K562 (cell line): ENCODE measurements at regions not wholly inside any gene's neighbourhood (a gene's known extent, or its start where the extent isn't known, plus 50 kb on each side); places are given as distances from the start of the nearest gene placed in this dataset.

Experiments
- ATAC-seq: fragments of 200-7000 bp; cut with Tn5 transposase; 3 replicates; pipeline ENCODE4 v1.9.1; 2020; ENCODE audit warnings: moderate library complexity
- BruUV-seq: library from RNA; stranded (reverse); fragments of 400-500 nt; replicated peaks from 2 replicates; lab custom pipeline; 2021; lab: Mats Ljungman, UMichigan
- CTCF ChIA-PET: fragments of 300-600 bp; formaldehyde crosslinking; extraction: SDS; loops from one replicate; lab custom pipeline; 2021; ENCODE audit warnings: low intra/inter-chr PET ratio; lab: Yijun Ruan, JAX
- POLR2A ChIA-PET: fragments of 300-600, 350-650 bp; sonication (Branson Sonifier 250); formaldehyde crosslinking; extraction: SDS; loops from one replicate; lab custom pipeline; 2021; ENCODE audit warnings: antibody characterized with exemption, inconsistent platforms; lab: Yijun Ruan, JAX
- DNase-seq, 4 experiments: peaks; one replicate each; pipeline versions ENCODE4 v3.0.0 to v3.0.0-alpha.2; 2011 to 2018; ENCODE audit warnings: low spot score in 3 of 4, mixed read lengths in 3 of 4; ENCODE audit errors: extremely low read depth in 1 of 4
- FAIRE-seq: peaks from 2 replicates; lab custom pipeline; 2011; peaks lifted over from hg19 to GRCh38; lab: Jason Lieb, UNC
- H2AFZ ChIP-seq: 2 replicates; pipeline ENCODE4 v1.6.0; 2011; ENCODE audit warnings: low read depth, low read length, control low read depth, inconsistent platforms
- H3K27ac ChIP-seq: fragments of 200-600 bp; 3 replicates; pipeline ENCODE4 v1.8.0; 2011; ENCODE audit warnings: low read depth, mild to moderate bottlenecking, control low read depth, inconsistent platforms, low read length, moderate library complexity, mixed read lengths; ENCODE audit errors: extremely low read depth
- H3K27me3 ChIP-seq, 2 experiments: fragments of 300-600 bp in 1 of 2; 2 replicates in 1 of 2; 3 replicates in 1 of 2; pipeline versions ENCODE4 v1.6.0 to v1.8.0; 2011; ENCODE audit warnings: inconsistent platforms in 2 of 2, low read length in 2 of 2, mild to moderate bottlenecking in 1 of 2, mixed read lengths in 1 of 2, moderate library complexity in 1 of 2; ENCODE audit not compliant: control insufficient read depth in 2 of 2, insufficient read depth in 2 of 2
- H3K36me3 ChIP-seq: fragments of 300-600 bp; 3 replicates; pipeline ENCODE4 v1.8.0; 2011; ENCODE audit warnings: mild to moderate bottlenecking, low read length, inconsistent platforms; ENCODE audit not compliant: control insufficient read depth, insufficient read depth
- H3K4me1 ChIP-seq, 2 experiments: fragments of 200-600 bp in 1 of 2; replicated peaks in 1 of 2; 2 replicates in 1 of 2; 3 replicates in 1 of 2; pipeline versions ENCODE4 v1.5.1 to v1.8.0; 2011; ENCODE audit warnings: inconsistent platforms in 2 of 2, low read length in 2 of 2, mild to moderate bottlenecking in 1 of 2, mixed read lengths in 1 of 2, moderate library complexity in 1 of 2; ENCODE audit not compliant: control insufficient read depth in 2 of 2, insufficient read depth in 2 of 2
- H3K4me2 ChIP-seq: 2 replicates; pipeline ENCODE4 v1.6.1; 2011; ENCODE audit warnings: low read length, control low read depth, inconsistent platforms, mixed read lengths; ENCODE audit not compliant: insufficient read depth
- H3K4me3 ChIP-seq: fragments of 200-600 bp; sonication (generic), shearing (Covaris generic); 2 replicates; pipeline ENCODE4 v1.5.1; 2016; ENCODE audit warnings: control low read depth, inconsistent platforms
- H3K79me2 ChIP-seq: fragments of 200-600 bp; 3 replicates; pipeline ENCODE4 v1.8.0; 2011; ENCODE audit warnings: low read length, inconsistent platforms; ENCODE audit not compliant: control insufficient read depth, insufficient read depth
- H3K9ac ChIP-seq, 2 experiments: 2 replicates each; pipeline versions ENCODE4 v1.6.0 to v1.6.1; 2011; ENCODE audit warnings: low read depth in 2 of 2, low read length in 2 of 2, control low read depth in 1 of 2, inconsistent platforms in 1 of 2, mild to moderate bottlenecking in 1 of 2, mixed read lengths in 1 of 2; ENCODE audit not compliant: insufficient read depth in 1 of 2
- H3K9me1 ChIP-seq: one replicate; pipeline ENCODE4 v1.6.0; 2011; ENCODE audit warnings: inconsistent platforms, mild to moderate bottlenecking, low read length, moderate library complexity; ENCODE audit not compliant: control insufficient read depth, insufficient read depth
- H3K9me3 ChIP-seq: replicated peaks from 2 replicates; pipeline ENCODE4 v1.5.1; 2011; ENCODE audit warnings: low read depth, low read length, inconsistent platforms; ENCODE audit not compliant: control insufficient read depth, insufficient read depth
- H4K20me1 ChIP-seq: replicated peaks from 2 replicates; pipeline ENCODE4 v1.6.1; 2011; ENCODE audit warnings: low read length, inconsistent platforms, mixed read lengths; ENCODE audit not compliant: control insufficient read depth, insufficient read depth
- CAMTA2 ChIP-seq: fragments of 250-450 bp; sonication (Bioruptor Pico); conservative IDR thresholded peaks from 2 replicates; pipeline ENCODE4 v1.5.1; 2022
- CREB3 ChIP-seq: fragments of 450-650 bp; conservative IDR thresholded peaks from 2 replicates; pipeline ENCODE4 v1.6.1; 2016; ENCODE audit warnings: missing genetic modification characterization, low read depth, mild to moderate bottlenecking, missing compliant biosample characterization, moderate library complexity
- EP300 ChIP-seq: IDR thresholded peaks from 2 replicates; pipeline ENCODE4 v1.6.1; 2012; ENCODE audit warnings: low read length, improper control_type of control experiment
- ETV1 ChIP-seq: fragments of 450-650 bp; conservative IDR thresholded peaks from 2 replicates; pipeline ENCODE4 v1.6.1; 2016; ENCODE audit warnings: missing genetic modification characterization, control low read depth, low read depth, missing compliant biosample characterization
- FOSL1 ChIP-seq: fragments of 200-800 bp; sonication (Bioruptor generic); conservative IDR thresholded peaks from 2 replicates; pipeline ENCODE4 v1.6.1; 2016; ENCODE audit warnings: missing genetic modification characterization, missing compliant biosample characterization
- MAZ ChIP-seq, 2 experiments: fragments of 450-650 bp in 1 of 2; sonication (generic) in 1 of 2; formaldehyde crosslinking; IDR thresholded peaks in 1 of 2; conservative IDR thresholded peaks in 1 of 2; 2 replicates each; pipeline versions ENCODE4 v1.4.0 to v1.5.0; 2020; ENCODE audit warnings: mild to moderate bottlenecking in 1 of 2, missing genetic modification reagents in 1 of 2
- MCM3 ChIP-seq: fragments of 450-650 bp; IDR thresholded peaks from 2 replicates; pipeline ENCODE4 v1.6.1; 2016
- MXD1 ChIP-seq: fragments of 250-450 bp; sonication (Bioruptor Pico); IDR thresholded peaks from 2 replicates; pipeline ENCODE4 v1.8.0; 2021; ENCODE audit warnings: borderline replicate concordance, mild to moderate bottlenecking, moderate library complexity; ENCODE audit not compliant: poor library complexity, severe bottlenecking
- NFYB ChIP-seq: IDR thresholded peaks from 2 replicates; pipeline ENCODE4 v1.6.1; 2011; ENCODE audit warnings: mild to moderate bottlenecking, moderate library complexity; ENCODE audit not compliant: insufficient read length; ENCODE audit errors: extremely low read depth
- PHTF2 ChIP-seq: fragments of 250-450 bp; sonication (Bioruptor Pico); IDR thresholded peaks from 2 replicates; pipeline ENCODE4 v1.5.0; 2021; ENCODE audit warnings: mild to moderate bottlenecking
- POLR2AphosphoS2 ChIP-seq: IDR thresholded peaks from 2 replicates; pipeline ENCODE4 v1.6.1; 2012; ENCODE audit warnings: low read length, improper control_type of control experiment
- RBM25 ChIP-seq: fragments of 200-400 bp; formaldehyde crosslinking; IDR thresholded peaks from 2 replicates; pipeline ENCODE4 v1.6.1; 2018; ENCODE audit warnings: low read length, low read depth, moderate library complexity; ENCODE audit not compliant: severe bottlenecking
- SAP30 ChIP-seq: fragments of 200-600 bp; sonication (generic); IDR thresholded peaks from 2 replicates; pipeline ENCODE4 v1.6.1; 2012; ENCODE audit warnings: borderline replicate concordance, low read depth, mild to moderate bottlenecking, moderate library complexity, low read length, control low read depth, inconsistent platforms; ENCODE audit not compliant: insufficient read depth, poor library complexity, severe bottlenecking
- TCF7L2 ChIP-seq: fragments of 150-350 bp; IDR thresholded peaks from 2 replicates; pipeline ENCODE4 v1.6.1; 2016; ENCODE audit warnings: low read depth, mild to moderate bottlenecking, low read length, moderate library complexity
- TEAD4 ChIP-seq, 2 experiments: sonication (generic) in 1 of 2; formaldehyde crosslinking in 1 of 2; IDR thresholded peaks; 2 replicates each; pipeline versions ENCODE4 v1.6.1 to v1.8.0; 2012 to 2022; ENCODE audit warnings: borderline replicate concordance in 1 of 2, inconsistent platforms in 1 of 2, low read length in 1 of 2, mild to moderate bottlenecking in 1 of 2, missing genetic modification reagents in 1 of 2
- THRB ChIP-seq: fragments of 450-650 bp; formaldehyde crosslinking; conservative IDR thresholded peaks from 2 replicates; pipeline ENCODE4 v1.4.0; 2022; ENCODE audit warnings: mild to moderate bottlenecking, missing genetic modification characterization
- YY1 ChIP-seq, 3 experiments: IDR thresholded peaks; 2 replicates each; pipeline ENCODE4 v1.6.1; 2011; ENCODE audit warnings: low read length in 2 of 3, mild to moderate bottlenecking in 2 of 3, moderate library complexity in 2 of 3, borderline replicate concordance in 1 of 3, control low read depth in 1 of 3, low read depth in 1 of 3; ENCODE audit not compliant: insufficient read depth in 3 of 3, insufficient replicate concordance in 2 of 3, control insufficient read depth in 1 of 3, insufficient read length in 1 of 3; ENCODE audit errors: extremely low read depth in 1 of 3
- ZNF3 ChIP-seq: fragments of 250-450 bp; sonication (Bioruptor Pico); IDR thresholded peaks from 2 replicates; pipeline ENCODE4 v1.5.0; 2021; ENCODE audit warnings: mild to moderate bottlenecking, moderate library complexity
- ZNF324 ChIP-seq: fragments of 250-450 bp; sonication (Bioruptor Pico); IDR thresholded peaks from 2 replicates; pipeline ENCODE4 v1.4.0; 2020; ENCODE audit warnings: mild to moderate bottlenecking
- ZNF384 ChIP-seq: IDR thresholded peaks from 2 replicates; pipeline ENCODE4 v1.6.1; 2012; ENCODE audit warnings: low read depth, low read length, improper control_type of control experiment
- WGBS: fragments of 100-300 bp; shearing (Covaris generic); methylation state at CpG from one replicate; pipeline ENCODE4 v1.1.6; 2016; ENCODE audit warnings: low coverage, mixed read lengths; ENCODE audit not compliant: insufficient coverage; ENCODE audit errors: missing lambda C conversion rate; 5-methylcytosine and 5-hydroxymethylcytosine counted together
- in situ Hi-C: fragments of 300-500 bp; cut with MboI; formaldehyde crosslinking; loops from 4 replicates; pipeline ENCODE4 v1.15.0; 2018; ENCODE audit warnings: inconsistent platforms, mixed read lengths
- intact Hi-C: fragments of 100-400 bp; cut with micrococcal nuclease; formaldehyde crosslinking; loops from 2 replicates; pipeline ENCODE4 v1.14.2; 2022

GRCh38 chr17:55978578-55978977 lies 174.7 kb upstream of the ANKFN1 start (continued):
- TF ChIP-seq THRB (no peak), PHTF2 (no peak), FOSL1 (no peak), TCF7L2 (no peak), ZNF3 (CRISPR knock-in tag) (no peak), RBM25 (no peak), MAZ (CRISPR knock-in tag; conservative IDR thresholded peaks at IDR 0.05 in 1 of 2, IDR thresholded peaks at IDR 0.05 in 1 of 2) (no peak), TEAD4 (IDR thresholded peaks at IDR 0.05; ENCODE audit: low read length) (no peak), TEAD4 (CRISPR knock-in tag; IDR thresholded peaks at IDR 0.05; ENCODE audit: borderline replicate concordance) (no peak), ZNF384 (no peak), NFYB (no peak)
- TF ChIP-seq, all 486 proteins: peak for 0

- Histone ChIP-seq H3K27me3 (no peaks in the 10 kb centered on the region), H3K4me1 (no peaks in the 10 kb centered on the region)
- CTCF ChIA-PET, result no interaction called here
- TF ChIP-seq EP300, result no peak
- TF ChIP-seq POLR2AphosphoS2, result no peak
- TF ChIP-seq ZNF324 (CRISPR knock-in tag), result no peak
- TF ChIP-seq MCM3, result no peak
- no peak for TF ChIP-seq MXD1
- no peak for TF ChIP-seq CAMTA2 (CRISPR knock-in tag)
- no peak for TF ChIP-seq YY1 (IDR thresholded peaks at IDR 0.05; ENCODE audit: borderline replicate concordance in 1 of 3, control insufficient read depth in 1 of 3, extremely low read depth in 1 of 3, insufficient read depth in 3 of 3, insufficient read length in 1 of 3, insufficient replicate concordance in 2 of 3, low read depth in 1 of 3, low read length in 2 of 3)
- no peak for TF ChIP-seq ETV1 (tag)
- TF ChIP-seq CREB3 (tag), result no peak
- no peak for TF ChIP-seq SAP30
Measured at GRCh38 chr17:55983096-55983495, 170.2 kb upstream of the ANKFN1 start.

More at GRCh38 chr17:55983096-55983495, 170.2 kb upstream of the ANKFN1 start:
- POLR2A ChIA-PET, result no interaction called here
- intact Hi-C loops (no loop called here), in situ Hi-C loops (no loop called here)
- Histone ChIP-seq H3K9ac (no peak overlapping the region), H3K9me1 (no peaks in the 10 kb centered on the region), H4K20me1 (no peaks in the 10 kb centered on the region), H3K4me2 (no peak overlapping the region), H2AFZ (no peak overlapping the region), H3K4me3 (no peak overlapping the region), H3K27ac (no peak overlapping the region), H3K79me2 (no peaks in the 10 kb centered on the region), H3K9me3 (no peaks in the 10 kb centered on the region), H3K36me3 (no peaks in the 10 kb centered on the region)
- no TSS peak for BruUV-seq
- FAIRE-seq, result no peak
- WGBS, result 0% methylated on average over 3 of the region's 3 CpGs
- DNase-seq, result no peak
- no peak for ATAC-seq
